HG02884 (cell line): ENCODE measurements at regions not wholly inside any gene's neighbourhood (a gene's known extent, or its start where the extent isn't known, plus 50 kb on each side); places are given as distances from the start of the nearest gene placed in this dataset.
"Not testable (repeated sequence)": the region's sequence is repeated elsewhere in the genome, so short reads cannot be mapped to it uniquely, and the experiment has no call there.

Source experiments
- ATAC-seq: cut with Tn5 transposase; IDR thresholded peaks from one replicate; pipeline ENCODE4 v1.9.1; 2021; ENCODE audit warnings: mild to moderate bottlenecking, moderate library complexity; ENCODE audit not compliant: unreplicated experiment

DNA sequence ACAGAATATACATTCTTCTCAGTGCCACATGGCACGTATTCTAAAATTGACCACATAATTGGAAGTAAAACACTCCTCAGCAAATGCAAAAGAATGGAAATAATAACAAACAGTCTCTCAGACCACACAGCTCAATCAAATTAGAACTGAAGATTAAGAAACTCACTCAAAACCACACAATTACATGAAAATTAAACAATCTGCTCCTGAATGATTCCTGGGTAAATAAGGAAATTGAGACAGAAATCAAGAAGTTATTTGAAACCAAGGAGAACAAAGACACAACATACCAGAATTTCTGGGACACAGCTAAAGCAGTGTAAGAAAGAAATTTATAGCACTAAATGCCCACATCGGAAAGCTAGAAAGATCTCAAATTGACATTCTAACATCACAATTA is 637.3 kb downstream of the ANKRD50 start:
- not testable (repeated sequence) for ATAC-seq

DNA sequence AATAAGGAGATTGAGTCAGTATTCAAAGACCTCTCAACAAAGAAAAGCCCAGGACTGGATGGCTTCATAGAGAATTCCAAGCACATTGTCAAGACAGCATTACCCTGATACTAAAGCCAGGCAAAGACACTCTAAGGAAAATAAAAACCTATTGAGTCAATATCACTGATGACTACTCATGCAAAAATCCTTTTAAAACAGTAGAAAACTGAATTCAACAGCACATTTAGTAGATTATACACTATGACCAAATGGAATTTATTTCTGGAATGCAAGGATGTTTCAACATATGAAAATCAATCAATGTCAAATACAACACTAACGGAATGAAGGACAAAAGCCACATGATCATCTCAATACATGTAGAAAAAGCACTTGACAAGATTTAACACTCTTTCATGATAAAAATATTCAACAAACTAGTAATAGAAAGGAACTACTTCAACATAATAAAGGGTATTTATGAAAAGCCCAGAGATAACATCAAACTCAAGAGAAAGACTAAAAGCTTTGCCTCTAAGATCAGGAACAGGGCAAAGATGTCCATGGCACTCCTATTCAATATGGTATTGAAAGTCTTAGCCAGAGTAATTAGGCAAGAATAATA is 633.3 kb downstream of the ANKRD50 start:
- no peak for ATAC-seq

DNA sequence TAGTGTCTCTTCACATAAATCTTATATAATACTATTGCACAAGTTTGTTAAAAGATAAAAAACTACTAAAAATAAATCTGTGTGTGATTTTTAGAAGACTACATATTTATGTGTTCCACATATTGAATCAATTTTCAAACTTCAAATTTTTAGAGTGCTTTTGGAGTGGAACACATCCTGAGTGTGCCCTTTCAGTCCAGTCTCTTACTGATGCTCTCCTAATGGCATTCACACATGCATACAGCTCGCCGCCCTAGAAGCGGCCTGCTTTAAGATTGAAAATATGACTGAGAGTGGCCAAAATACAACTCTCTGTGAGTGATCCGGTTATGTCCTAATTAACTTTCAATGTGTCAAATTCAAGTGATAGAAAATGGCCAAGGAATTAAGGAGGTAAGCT is 628.8 kb downstream of the ANKRD50 start:
- ATAC-seq, result no peak

DNA sequence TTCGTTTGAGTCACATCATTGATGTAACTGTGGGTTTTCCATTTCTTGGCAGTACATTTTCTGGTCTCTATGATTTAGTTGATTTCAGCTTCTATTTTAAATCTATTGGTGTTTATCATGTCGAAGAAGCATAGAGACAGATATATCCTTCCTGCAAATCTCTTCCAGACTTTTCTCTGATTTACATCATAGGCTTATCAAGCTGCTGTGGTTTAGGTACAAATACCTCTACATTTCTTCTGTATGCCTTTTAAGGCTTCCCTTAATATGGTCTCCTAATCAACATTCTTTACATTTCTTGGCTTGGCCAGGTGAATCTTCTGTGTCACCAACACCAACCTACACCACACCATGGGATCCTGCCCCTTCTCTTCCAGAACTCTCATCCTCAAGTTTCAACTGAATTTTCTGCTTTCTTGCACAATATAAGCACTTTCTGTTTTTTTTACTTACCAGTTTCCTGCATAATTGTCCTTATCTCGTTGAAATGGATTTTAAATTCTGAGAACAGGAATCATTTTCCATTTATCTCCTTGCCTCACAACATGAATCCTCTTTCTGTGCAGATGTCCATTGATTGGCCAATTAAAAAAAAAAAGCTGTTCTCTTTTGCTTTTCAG is 626.9 kb downstream of the ANKRD50 start:
- ATAC-seq, result no peak

DNA sequence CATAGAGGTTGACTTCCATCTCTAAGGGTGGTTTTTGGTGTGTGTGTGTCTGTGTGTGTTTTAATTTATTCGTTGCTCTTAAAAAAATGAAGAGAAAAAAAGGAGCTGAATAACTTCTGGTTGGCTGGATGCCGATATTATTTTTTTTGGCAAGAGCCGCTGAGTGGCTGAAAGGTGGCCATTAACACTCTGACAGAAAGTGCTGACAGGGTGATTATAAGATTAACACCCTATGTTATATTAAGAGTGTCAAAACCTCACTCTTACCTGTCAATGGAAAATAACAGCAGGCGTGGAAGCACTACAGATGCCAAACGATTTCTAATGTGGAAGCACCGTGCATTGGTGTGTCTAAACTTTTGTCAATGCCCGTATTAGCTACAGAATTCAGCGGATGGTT is 622.5 kb downstream of the ANKRD50 start:
- ATAC-seq, result no peak

DNA sequence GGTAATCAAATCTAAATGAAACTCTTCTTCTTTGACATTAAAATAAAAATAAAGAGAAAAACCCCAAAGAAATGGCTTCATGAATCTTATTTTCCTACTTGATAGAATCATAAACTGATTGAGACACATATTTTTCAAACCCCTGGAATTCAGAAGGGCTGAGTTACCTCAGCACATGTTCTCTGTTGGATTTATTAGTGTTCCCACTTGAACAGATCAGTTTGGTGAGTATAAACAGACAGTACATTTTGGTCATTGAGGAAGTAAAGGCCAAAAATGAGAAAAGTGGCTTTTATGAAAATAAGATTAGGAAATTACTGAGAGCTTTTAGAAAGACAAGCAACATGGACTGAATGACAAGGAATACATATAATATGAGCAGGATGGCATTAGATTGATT is 620.4 kb downstream of the ANKRD50 start:
- ATAC-seq, result no peak

DNA sequence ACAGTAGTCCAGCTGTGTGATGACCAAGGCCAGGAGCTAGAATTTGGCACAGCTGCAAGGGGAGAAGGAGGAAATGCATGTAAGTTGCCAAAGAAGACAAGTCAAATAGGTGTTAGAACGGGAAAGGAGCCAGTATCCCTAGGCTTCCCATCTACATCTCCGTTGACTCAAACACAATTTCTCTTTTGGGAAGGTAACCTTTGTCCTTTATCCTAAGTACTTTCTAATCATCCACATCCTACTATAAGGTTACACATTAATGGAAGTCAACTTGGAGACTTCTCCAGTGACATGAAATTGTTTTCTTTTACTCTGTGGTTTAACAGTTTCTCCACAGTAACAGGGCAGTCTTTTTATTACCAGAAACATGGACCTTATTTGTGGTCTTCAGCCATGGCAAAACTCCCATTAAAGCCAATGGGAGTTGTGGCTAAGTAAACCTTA is 620.0 kb downstream of the ANKRD50 start:
- no peak for ATAC-seq

DNA sequence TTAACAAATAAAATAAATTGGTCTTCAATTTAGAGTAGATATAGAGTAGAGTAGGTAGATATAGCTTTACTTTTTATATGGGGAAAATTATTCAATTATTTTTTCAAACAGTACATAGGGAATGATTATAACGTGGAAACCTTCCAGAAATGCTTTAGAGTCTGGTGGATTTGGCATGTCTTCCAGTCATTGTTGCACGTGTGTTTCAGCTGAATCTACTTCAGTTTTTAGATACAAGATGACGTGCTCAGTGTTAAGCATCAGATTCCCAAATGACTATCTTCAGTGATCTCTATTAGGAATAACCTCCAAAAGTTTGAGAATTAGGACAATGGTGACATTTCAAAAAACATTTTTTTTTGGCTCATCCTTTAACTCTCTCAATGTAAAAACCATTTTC is 616.9 kb downstream of the ANKRD50 start:
- no peak for ATAC-seq

DNA sequence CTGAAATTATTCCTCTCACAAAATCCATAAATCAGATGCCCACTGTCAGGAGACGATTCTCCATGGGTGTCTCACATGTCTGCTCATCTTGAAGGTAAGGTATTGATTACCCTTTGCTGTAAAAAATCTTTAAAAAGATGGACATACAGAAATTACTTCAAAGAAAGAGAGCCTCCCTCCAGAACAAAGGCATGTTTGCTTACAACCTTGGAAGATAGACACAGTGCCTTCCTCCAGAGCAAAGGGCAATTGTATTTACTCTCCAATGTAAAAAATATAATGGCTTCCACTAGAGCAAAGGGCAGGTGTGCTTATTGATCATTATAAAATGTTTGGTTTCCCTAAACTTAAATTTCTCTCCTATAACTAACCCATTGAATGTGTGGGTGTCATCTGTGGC is 616.2 kb downstream of the ANKRD50 start:
- no peak for ATAC-seq

DNA sequence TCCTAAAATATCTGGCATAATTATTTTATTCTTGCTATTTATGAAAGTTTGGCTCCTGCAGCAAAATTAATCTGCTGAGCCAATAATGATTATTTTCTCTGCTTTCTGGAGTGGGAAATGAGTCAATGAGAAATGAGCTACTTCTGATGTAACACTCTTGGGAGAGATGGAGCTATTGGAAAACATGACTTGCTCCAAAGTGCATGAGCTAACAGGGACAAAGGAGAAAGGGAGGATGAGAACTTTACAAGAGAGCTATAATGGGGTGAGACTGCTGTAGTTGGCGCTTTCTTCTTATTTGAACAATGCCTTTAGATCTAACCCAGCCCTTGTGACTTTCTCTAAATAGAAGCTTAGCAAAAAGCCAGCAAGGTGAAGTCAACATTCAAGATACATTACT is 615.1 kb downstream of the ANKRD50 start:
- ATAC-seq, result no peak

DNA sequence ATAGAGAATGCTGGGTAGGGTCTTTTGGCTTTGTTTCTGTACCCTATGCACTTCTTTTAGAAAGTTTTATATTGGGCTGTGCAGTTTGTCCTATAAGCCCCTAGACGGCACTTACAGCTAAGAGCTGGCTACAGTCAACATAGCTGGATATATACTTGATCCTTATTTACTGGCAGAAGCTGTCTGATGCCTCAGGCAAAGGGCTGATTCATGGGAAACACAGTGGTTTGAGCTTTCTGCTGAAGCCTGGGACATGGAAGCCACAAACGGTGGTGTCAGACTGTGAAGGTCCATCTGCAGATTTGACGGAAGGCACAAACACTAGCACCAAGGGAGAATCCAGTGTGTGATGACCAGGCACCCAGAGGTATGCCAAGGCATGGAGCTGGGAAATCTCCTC is 608.4 kb downstream of the ANKRD50 start:
- ATAC-seq, result no peak

DNA sequence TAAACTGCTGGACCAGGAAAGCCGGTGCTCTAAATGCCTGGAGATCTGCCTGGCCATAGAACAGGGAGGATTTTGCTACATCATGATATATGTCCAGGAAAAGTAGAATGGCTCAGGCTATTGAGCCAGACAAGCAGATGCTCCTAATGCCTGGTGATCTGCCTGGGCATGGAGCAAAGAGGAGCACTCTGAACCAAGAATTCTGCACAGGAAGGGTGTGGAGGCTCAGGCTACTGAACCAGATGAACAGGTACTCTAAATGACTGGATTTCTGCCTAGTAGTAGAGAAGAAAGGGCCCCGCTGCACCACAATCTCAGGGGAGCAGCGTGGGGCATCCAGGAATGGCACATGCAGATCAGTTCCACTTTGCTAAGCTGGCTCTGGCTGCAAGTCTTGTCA is 607.9 kb downstream of the ANKRD50 start:
- no peak for ATAC-seq

DNA sequence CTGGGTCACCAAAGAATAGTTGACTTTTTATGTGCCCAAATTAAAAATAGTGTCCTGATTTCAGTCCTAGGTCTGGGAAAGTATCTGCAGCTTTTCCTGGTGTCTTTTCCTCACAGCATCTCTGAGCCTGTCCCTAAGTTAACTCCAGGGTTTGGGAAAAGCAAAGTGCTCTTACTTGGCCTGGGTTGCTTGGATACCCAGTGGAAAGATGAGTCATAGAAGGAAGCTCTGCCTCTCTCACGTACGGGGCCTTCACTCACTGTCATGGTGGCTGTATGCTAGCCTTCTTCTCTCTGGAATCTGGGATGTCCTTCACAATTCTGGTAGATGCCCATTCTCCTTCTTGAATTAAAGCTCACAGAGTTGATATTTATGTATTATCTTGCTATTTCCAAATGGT is 607.3 kb downstream of the ANKRD50 start:
- no peak for ATAC-seq

DNA sequence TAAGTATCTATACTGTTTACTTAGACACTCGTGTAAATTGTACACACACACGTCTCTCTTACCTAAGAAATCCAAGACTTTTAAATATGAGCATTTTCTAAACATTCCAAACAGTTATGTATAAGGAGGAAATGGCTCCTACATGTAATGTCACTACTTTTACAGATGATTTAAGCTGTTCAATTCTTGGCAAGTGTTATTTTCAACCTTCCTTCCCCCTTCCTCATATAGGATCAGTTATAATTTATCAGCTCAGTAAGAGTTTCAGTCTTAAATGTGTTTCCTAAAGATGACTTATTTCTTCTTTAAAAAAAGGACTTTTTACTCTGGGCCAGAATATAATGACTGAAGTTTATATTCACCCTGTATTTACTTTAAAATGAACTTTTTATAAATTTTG is 601.1 kb downstream of the ANKRD50 start:
- ATAC-seq, result no peak

DNA sequence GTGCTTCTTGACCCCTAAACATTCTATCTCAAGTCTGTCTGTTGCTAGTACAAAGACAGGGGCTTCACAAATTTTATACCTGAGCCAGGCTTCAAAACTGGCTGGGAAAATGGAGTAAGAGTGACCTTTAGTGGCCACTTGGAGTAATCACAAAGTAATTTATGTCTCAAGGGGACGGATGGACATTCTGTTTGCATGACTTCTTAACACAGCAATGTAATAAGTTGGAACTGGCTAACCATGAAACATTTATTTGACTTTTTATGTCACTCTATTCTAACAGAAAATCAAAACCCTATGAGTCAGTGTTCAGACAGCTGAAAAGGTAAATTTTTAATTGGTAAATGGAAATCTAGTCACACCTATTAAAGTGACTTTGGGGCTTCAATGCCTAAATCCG is 600.6 kb downstream of the ANKRD50 start:
- no peak for ATAC-seq

DNA sequence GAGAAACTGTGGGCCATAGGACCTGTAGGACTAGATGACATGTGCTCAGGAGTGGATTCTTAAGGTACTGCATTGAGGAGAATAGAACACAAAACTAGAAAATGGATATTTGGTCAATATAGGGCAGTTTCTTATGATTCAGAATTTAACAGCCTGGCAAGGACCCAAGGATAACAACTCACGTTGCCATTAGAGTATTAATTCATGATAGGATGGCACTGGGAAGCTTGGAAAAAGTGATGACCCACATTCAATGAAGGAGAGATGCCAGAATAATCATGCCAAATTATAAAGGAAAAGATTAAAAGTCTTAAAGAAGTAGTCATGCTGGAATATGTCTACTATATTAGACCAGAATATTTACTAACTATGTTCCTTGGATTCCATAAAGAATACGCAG is 594.5 kb downstream of the ANKRD50 start:
- ATAC-seq, result no peak

DNA sequence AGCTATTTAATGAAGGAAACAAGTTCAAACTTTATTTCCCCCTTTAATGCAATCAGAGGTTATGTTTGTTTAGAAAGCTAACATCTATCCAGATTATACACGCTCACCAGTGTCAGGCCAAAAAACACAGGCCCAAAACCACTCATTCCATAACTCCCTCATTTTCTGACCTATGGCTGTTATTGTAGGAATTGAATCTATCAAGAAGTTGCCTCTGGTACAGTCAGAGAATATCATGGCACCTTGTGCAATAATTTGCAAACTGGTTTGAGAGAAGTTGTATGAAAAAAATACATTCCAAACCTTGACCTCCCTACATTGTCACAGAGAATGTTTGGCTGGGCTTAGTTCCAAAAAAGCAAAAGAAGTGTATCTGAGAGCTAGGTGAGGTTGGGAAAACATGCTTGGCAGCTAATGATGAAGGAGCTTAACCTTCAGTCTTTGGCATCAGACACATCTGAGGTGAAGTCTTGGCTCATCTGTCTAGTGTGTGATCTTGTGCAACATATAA is 591.0 kb downstream of the ANKRD50 start:
- no peak for ATAC-seq

DNA sequence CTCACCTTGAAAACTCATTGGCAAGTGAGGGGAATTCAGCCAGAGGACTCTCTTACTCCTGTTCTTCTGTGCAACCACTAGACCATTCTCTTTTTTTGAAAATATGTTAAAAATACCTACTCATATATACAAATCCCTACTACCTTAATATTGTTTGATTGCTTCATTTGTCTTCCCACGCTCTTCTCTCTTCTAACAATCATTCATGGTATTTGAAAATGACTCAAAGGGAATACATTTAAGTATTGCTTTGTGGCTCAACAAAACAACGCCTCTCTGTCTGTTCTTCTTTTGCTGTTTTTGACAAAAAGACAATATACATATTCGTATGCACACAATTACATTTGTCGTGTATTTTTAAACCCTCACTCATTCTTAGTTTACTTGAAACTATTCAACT is 589.4 kb downstream of the ANKRD50 start:
- no peak for ATAC-seq

DNA sequence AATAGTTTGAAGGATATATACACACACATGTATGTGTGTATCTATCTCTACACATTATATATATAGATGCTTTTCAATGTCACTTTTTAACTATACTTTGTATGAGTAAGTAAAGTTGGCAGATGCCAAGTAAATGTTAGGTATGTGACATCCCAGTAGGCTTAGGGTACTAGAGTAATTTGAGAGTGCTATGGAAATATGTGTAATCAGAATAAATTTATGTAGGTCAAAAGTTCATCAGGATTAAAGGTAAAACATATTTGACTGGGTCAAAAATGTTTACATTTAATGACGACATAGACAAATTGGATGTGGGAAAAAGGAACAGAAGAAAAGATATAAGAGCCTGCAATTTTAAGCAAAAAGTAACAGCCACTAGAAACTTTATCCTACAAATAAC is 588.8 kb downstream of the ANKRD50 start:
- ATAC-seq, result no peak

DNA sequence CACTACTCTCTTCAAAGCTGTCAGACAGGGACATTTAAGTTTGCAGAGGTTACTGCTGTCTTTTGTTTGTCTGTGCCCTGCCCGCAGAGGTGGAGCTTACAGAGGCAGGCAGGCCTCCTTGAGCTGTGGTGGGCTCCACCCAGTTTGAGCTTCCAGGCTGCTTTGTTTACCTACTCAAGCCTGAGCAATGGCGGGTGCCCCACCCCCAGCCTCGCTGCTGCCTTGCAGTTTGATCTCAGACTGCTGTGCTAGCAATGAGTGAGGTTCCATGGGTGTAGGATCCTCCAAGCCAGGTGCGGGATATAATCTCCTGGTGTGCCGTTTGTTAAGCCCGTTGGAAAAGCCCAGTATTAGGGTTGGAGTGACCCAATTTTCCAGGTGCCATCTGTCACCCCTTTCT is 581.2 kb downstream of the ANKRD50 start:
- ATAC-seq, result not testable (repeated sequence)

DNA sequence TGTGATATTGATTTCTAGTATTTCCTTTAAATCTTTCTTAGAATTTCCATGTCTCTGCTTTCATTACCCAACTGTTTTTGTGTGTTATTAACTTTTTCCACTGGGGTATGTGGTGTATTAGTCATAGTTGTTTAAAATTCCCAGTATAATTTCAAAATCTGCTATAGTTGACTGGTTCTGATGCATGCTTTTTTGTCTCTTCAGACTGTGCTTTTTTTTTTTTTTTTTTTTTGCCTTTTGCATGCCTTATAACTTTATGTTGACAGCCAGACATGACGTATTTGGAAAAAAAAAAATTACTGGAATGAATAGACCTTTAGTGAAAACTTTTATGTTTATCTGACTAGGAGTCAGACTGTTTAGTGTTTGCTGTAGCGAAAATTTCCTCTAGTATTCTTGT is 580.4 kb downstream of the ANKRD50 start:
- no peak for ATAC-seq

DNA sequence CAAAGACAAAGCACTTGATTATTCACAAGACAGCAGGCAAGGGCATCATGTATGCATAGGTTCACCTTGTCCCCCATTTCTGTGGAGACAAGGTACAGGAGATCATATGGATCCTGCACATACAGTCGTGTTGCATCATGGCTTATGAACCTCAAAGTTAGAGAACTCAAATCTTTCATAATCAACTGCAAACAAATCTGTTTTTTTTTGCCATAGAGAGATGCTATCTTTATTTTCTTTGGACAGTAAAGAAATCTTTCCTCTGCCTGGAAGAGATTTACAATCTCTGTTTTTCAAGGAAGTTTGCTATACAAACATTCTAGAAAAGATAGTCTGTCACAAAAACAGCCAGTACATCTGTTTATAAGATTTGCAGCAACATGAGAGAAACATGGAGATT is 578.8 kb downstream of the ANKRD50 start:
- ATAC-seq, result no peak

DNA sequence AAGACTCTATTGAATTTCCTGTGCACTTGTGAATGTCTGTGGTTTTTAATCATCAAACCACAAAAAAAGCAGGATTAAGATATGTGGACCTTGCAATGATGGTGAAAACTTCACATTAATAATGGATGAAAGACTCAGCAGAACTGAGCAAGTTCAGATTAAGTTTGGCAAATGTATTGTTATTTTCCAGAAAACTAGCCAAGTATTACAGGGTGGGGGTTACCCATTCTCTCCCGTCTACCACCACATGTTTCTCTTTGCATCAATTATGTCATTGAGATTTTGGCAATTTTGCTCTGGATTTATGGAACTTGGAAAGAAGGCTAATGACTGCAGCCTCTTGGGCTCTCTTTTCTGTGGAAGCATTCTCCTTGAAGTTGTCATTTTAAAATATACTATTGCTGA is 577.1 kb downstream of the ANKRD50 start:
- ATAC-seq, result no peak
